IMR-90 (cell line): ENCODE measurements at regions not wholly inside any gene's neighbourhood (a gene's known extent, or its start where the extent isn't known, plus 50 kb on each side); places are given as distances from the start of the nearest gene placed in this dataset.

Experiments used
- ATAC-seq: fragments of 200-7000 bp; cut with Tn5 transposase; 2 replicates; pipeline ENCODE4 v1.9.1; 2020; ENCODE audit warnings: low read depth, mild to moderate bottlenecking, moderate library complexity
- BruUV-seq: library from RNA; stranded (reverse); fragments of 400-500 nt; replicated peaks from 2 replicates; lab custom pipeline; 2021; lab: Mats Ljungman, UMichigan
- CTCF ChIA-PET: fragments of 300-600 bp; formaldehyde crosslinking; extraction: SDS; loops from one replicate; lab custom pipeline; 2021; ENCODE audit warnings: antibody characterized with exemption; lab: Yijun Ruan, JAX
- POLR2A ChIA-PET: fragments of 300-600 bp; sonication (Branson Sonifier 250); formaldehyde crosslinking; loops from one replicate; lab custom pipeline; 2022; ENCODE audit warnings: antibody characterized with exemption; ENCODE audit not compliant: unreplicated experiment; lab: Charles Lee
- DNase-seq: peaks from one replicate; pipeline ENCODE4 v3.0.0; 2013
- H2AFZ ChIP-seq: replicated peaks from 2 replicates; pipeline ENCODE3; 2013; ENCODE audit warnings: low read length, mild to moderate bottlenecking; ENCODE audit not compliant: poor library complexity
- H2AK5ac ChIP-seq: 2 replicates; pipeline ENCODE4 v1.6.1; 2013; ENCODE audit warnings: low read depth, low read length, inconsistent platforms
- H2AK9ac ChIP-seq: replicated peaks from 2 replicates; pipeline ENCODE3; 2013; ENCODE audit warnings: mild to moderate bottlenecking, low read depth, low read length, moderate library complexity; ENCODE audit not compliant: poor library complexity
- H2BK120ac ChIP-seq: 2 replicates; pipeline ENCODE4 v1.6.1; 2013; ENCODE audit warnings: low read depth, low read length, inconsistent platforms
- H2BK15ac ChIP-seq: 3 replicates; pipeline ENCODE4 v1.6.1; 2013; ENCODE audit warnings: low read depth, low read length, inconsistent platforms
- H2BK20ac ChIP-seq: 2 replicates; pipeline ENCODE4 v1.6.1; 2013; ENCODE audit warnings: low read depth, mild to moderate bottlenecking, inconsistent platforms, low read length, moderate library complexity
- H2BK5ac ChIP-seq: 2 replicates; pipeline ENCODE4 v1.6.1; 2013; ENCODE audit warnings: mild to moderate bottlenecking, low read depth, low read length, inconsistent platforms; ENCODE audit not compliant: poor library complexity, severe bottlenecking
- H3K14ac ChIP-seq: replicated peaks from 2 replicates; pipeline ENCODE4 v1.6.1; 2013; ENCODE audit warnings: low read depth, low read length, inconsistent platforms
- H3K18ac ChIP-seq: 2 replicates; pipeline ENCODE4 v1.6.1; 2013; ENCODE audit warnings: low read depth, low read length, control low read depth
- H3K23ac ChIP-seq: 2 replicates; pipeline ENCODE4 v1.6.1; 2013; ENCODE audit warnings: low read depth, low read length, inconsistent platforms
- H3K27ac ChIP-seq: 2 replicates; pipeline ENCODE4 v1.5.1; 2013; ENCODE audit warnings: mild to moderate bottlenecking, control low read depth, low read length; ENCODE audit not compliant: insufficient read depth
- H3K27me3 ChIP-seq: 2 replicates; pipeline ENCODE4 v1.6.1; 2013; ENCODE audit warnings: low read length; ENCODE audit not compliant: control insufficient read depth, insufficient read depth
- H3K36me3 ChIP-seq: 2 replicates; pipeline ENCODE4 v1.6.1; 2013; ENCODE audit warnings: low read length, mixed read lengths; ENCODE audit not compliant: control insufficient read depth, insufficient read depth
- H3K4ac ChIP-seq: 2 replicates; pipeline ENCODE4 v1.6.1; 2013; ENCODE audit warnings: low read depth, low read length, inconsistent platforms
- H3K4me1 ChIP-seq: 2 replicates; pipeline ENCODE4 v1.6.1; 2013; ENCODE audit warnings: low read length, mixed read lengths; ENCODE audit not compliant: control insufficient read depth, insufficient read depth
- H3K4me2 ChIP-seq: 2 replicates; pipeline ENCODE4 v1.6.1; 2013; ENCODE audit warnings: low read depth, mild to moderate bottlenecking, control low read depth, low read length, moderate library complexity
- H3K4me3 ChIP-seq: 2 replicates; pipeline ENCODE4 v1.5.1; 2013; ENCODE audit warnings: low read depth, mild to moderate bottlenecking, control low read depth, low read length, moderate library complexity; ENCODE audit not compliant: insufficient read depth
- H3K56ac ChIP-seq: 2 replicates; pipeline ENCODE4 v1.6.1; 2013; ENCODE audit warnings: low read length, inconsistent platforms; ENCODE audit not compliant: insufficient read depth; ENCODE audit errors: extremely low read depth
- H3K79me1 ChIP-seq, 2 experiments: 2 replicates each; pipeline ENCODE4 v1.6.1; 2013; ENCODE audit warnings: low read length in 2 of 2, inconsistent platforms in 1 of 2, low read depth in 1 of 2
- H3K9ac ChIP-seq: 2 replicates; pipeline ENCODE4 v1.6.1; 2013; ENCODE audit warnings: low read depth, low read length, control low read depth
- H3K9me1 ChIP-seq: 2 replicates; pipeline ENCODE4 v1.6.1; 2013; ENCODE audit warnings: low read length, inconsistent platforms; ENCODE audit not compliant: insufficient read depth
- H3K9me3 ChIP-seq: 2 replicates; pipeline ENCODE4 v1.6.1; 2013; ENCODE audit warnings: low read length; ENCODE audit not compliant: control insufficient read depth, insufficient read depth
- H4K20me1 ChIP-seq: 2 replicates; pipeline ENCODE4 v1.6.1; 2013; ENCODE audit warnings: low read length, inconsistent platforms; ENCODE audit not compliant: insufficient read depth
- H4K5ac ChIP-seq: 2 replicates; pipeline ENCODE4 v1.6.1; 2013; ENCODE audit warnings: mild to moderate bottlenecking, low read depth, low read length, control low read depth
- H4K8ac ChIP-seq, 2 experiments: 2 replicates each; pipeline ENCODE4 v1.6.1; 2013; ENCODE audit warnings: low read depth in 2 of 2, low read length in 2 of 2, control low read depth in 1 of 2, inconsistent platforms in 1 of 2
- H4K91ac ChIP-seq: 2 replicates; pipeline ENCODE4 v1.6.1; 2013; ENCODE audit warnings: low read depth, low read length, inconsistent platforms; ENCODE audit not compliant: insufficient read depth
- BHLHE40 ChIP-seq: fragments of 150-350 bp; IDR thresholded peaks from 2 replicates; pipeline ENCODE4 v1.6.1; 2016; ENCODE audit warnings: mild to moderate bottlenecking, low read depth, low read length
- CEBPB ChIP-seq: IDR thresholded peaks from 2 replicates; pipeline ENCODE4 v1.6.1; 2012; ENCODE audit warnings: low read depth, low read length, improper control_type of control experiment
- CHD1 ChIP-seq: IDR thresholded peaks from 2 replicates; pipeline ENCODE4 v1.6.1; 2012; ENCODE audit warnings: low read depth, low read length, improper control_type of control experiment
- CTCF ChIP-seq: conservative IDR thresholded peaks from 2 replicates; pipeline ENCODE4 v1.5.1; 2012; ENCODE audit warnings: mild to moderate bottlenecking, low read depth, low read length, improper control_type of control experiment
- ELK1 ChIP-seq: fragments of 150-350 bp; IDR thresholded peaks from 2 replicates; pipeline ENCODE4 v1.6.1; 2016; ENCODE audit warnings: low read depth, mild to moderate bottlenecking, low read length, moderate library complexity, borderline replicate concordance
- FOS ChIP-seq: fragments of 150-350 bp; IDR thresholded peaks from 2 replicates; pipeline ENCODE4 v1.6.1; 2016; ENCODE audit warnings: low read depth, low read length
- MAFK ChIP-seq: IDR thresholded peaks from 2 replicates; pipeline ENCODE4 v1.6.1; 2012; ENCODE audit warnings: low read depth, low read length, improper control_type of control experiment
- MAZ ChIP-seq: IDR thresholded peaks from 2 replicates; pipeline ENCODE4 v1.6.1; 2012; ENCODE audit warnings: low read depth, mild to moderate bottlenecking, low read length, improper control_type of control experiment, moderate library complexity, borderline replicate concordance
- MXI1 ChIP-seq: IDR thresholded peaks from 2 replicates; pipeline ENCODE4 v1.6.1; 2012; ENCODE audit warnings: low read depth, mild to moderate bottlenecking, low read length, moderate library complexity, borderline replicate concordance
- NFE2L2 ChIP-seq: fragments of 150-350 bp; IDR thresholded peaks from 2 replicates; pipeline ENCODE4 v1.6.1; 2016; ENCODE audit warnings: low read depth, mild to moderate bottlenecking, low read length
- POLR2A ChIP-seq: IDR thresholded peaks from 2 replicates; pipeline ENCODE4 v1.6.1; 2012; ENCODE audit warnings: mild to moderate bottlenecking, low read depth, low read length
- RAD21 ChIP-seq: IDR thresholded peaks from 2 replicates; pipeline ENCODE4 v1.6.1; 2012; ENCODE audit warnings: low read length, improper control_type of control experiment
- RCOR1 ChIP-seq: IDR thresholded peaks from 2 replicates; pipeline ENCODE4 v1.6.1; 2012; ENCODE audit warnings: mild to moderate bottlenecking, low read length, improper control_type of control experiment; ENCODE audit not compliant: insufficient replicate concordance
- RFX5 ChIP-seq: IDR thresholded peaks from 2 replicates; pipeline ENCODE4 v1.8.0; 2012; ENCODE audit warnings: low read depth, mild to moderate bottlenecking, low read length, moderate library complexity
- SMC3 ChIP-seq: fragments of 150-350 bp; IDR thresholded peaks from 2 replicates; pipeline ENCODE4 v1.6.1; 2016; ENCODE audit warnings: low read depth, mild to moderate bottlenecking, antibody characterized with exemption, low read length, moderate library complexity
- WGBS, 2 experiments: methylation state at CpG; one replicate each; pipeline versions ENCODE4 v1.1.5 to v1.1.7; 2013; ENCODE audit warnings: missing lambda C conversion rate in 2 of 2; ENCODE audit not compliant: insufficient read length in 1 of 2; ENCODE audit errors: extremely low coverage in 2 of 2; 5-methylcytosine and 5-hydroxymethylcytosine counted together
- dilution Hi-C: fragments of 300-500 bp; cut with HindIII; formaldehyde crosslinking; loops from one replicate; pipeline ENCODE4 v1.14.3; 2018; ENCODE audit warnings: low sequenced_read_pairs; ENCODE audit not compliant: unreplicated experiment
- in situ Hi-C: fragments of 300-500 bp; cut with MboI; formaldehyde crosslinking; loops from 3 replicates; pipeline ENCODE4 v1.14.3; 2019; ENCODE audit warnings: low sequenced_read_pairs, inconsistent platforms, mixed read lengths
- intact Hi-C: fragments of 100-400 bp; cut with micrococcal nuclease; formaldehyde crosslinking; loops from 2 replicates; pipeline ENCODE4 v1.10.0; 2022
- TF ChIP-seq, protein P1 (sequence below): fragments of 150-350 bp; IDR thresholded peaks from 2 replicates; pipeline ENCODE4 v1.6.1; 2017; ENCODE audit warnings: mild to moderate bottlenecking, antibody characterized with exemption, low read length, low read depth

DNA sequence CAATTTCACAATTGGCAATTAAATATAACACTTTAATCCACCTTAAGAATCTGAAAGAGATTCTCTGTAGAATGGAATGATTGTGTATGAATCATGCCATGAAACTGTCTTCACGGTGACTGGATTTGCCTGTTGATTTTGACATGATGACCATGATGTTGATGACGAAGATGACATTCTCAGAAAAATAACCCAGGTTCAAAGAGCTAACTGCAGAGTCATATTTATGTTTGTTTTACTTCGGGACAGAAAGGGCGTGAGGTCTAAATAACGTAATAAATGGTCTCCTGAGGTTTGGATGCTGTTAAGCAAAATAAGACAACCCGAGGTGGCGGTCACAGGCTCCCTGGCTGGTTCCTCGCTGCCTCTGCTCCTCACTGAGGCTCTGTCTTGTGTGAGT is 532.0 kb downstream of the TMEM121 start:
- intact Hi-C loops: no loop called here

More for the DNA sequence above, 532.0 kb downstream of the TMEM121 start:
- Histone ChIP-seq H3K79me1 (no peaks in the 10 kb centered on the region), H2AK9ac (no peak overlapping the region), H2BK20ac (no peak overlapping the region), H4K20me1 (no peaks in the 10 kb centered on the region), H3K4ac (no peak overlapping the region), H3K36me3 (no peaks in the 10 kb centered on the region), H3K4me1 (no peaks in the 10 kb centered on the region), H2BK120ac (no peak overlapping the region), H3K27ac (no peak overlapping the region), H3K9me3 (peaks cover 15% of the 10 kb centered on the region), H3K14ac (no peak overlapping the region), H3K23ac (no peak overlapping the region), H2BK15ac (no peak overlapping the region), H4K91ac (no peak overlapping the region), H4K5ac (no peak overlapping the region), H2AK5ac (no peak overlapping the region), H3K4me3 (no peak overlapping the region), H3K4me2 (no peak overlapping the region), H3K56ac (no peak overlapping the region), H3K9ac (no peak overlapping the region), H2BK5ac (no peak overlapping the region), H2AFZ (no peak overlapping the region), H4K8ac (no peak overlapping the region), H3K9me1 (no peaks in the 10 kb centered on the region), H3K27me3 (no peaks in the 10 kb centered on the region), H3K18ac (no peak overlapping the region)
- POLR2A ChIA-PET: no interaction called here
- DNase-seq: no peak
- 33% methylated on average over 1 of the region's 8 CpGs; no CpG with 5 or more reads in 1 of the 2 experiments for WGBS, 2 experiments
- CTCF ChIA-PET: no interaction called here
- no TSS peak for BruUV-seq
- no peak for TF ChIP-seq POLR2A
- TF ChIP-seq BHLHE40: no peak
- TF ChIP-seq, protein P1, sequence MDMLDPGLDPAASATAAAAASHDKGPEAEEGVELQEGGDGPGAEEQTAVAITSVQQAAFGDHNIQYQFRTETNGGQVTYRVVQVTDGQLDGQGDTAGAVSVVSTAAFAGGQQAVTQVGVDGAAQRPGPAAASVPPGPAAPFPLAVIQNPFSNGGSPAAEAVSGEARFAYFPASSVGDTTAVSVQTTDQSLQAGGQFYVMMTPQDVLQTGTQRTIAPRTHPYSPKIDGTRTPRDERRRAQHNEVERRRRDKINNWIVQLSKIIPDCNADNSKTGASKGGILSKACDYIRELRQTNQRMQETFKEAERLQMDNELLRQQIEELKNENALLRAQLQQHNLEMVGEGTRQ: no peak
- TF ChIP-seq CHD1: no peak
- no peak for TF ChIP-seq RFX5
- TF ChIP-seq NFE2L2: no peak
- TF ChIP-seq MAFK: no peak
- no peak for TF ChIP-seq SMC3
- TF ChIP-seq MAZ: no peak
- no peak for TF ChIP-seq CTCF
- TF ChIP-seq CEBPB: no peak
- no peak for TF ChIP-seq MXI1
- no peak for TF ChIP-seq RAD21
- no peak for TF ChIP-seq RCOR1
- TF ChIP-seq ELK1: no peak
- no peak for TF ChIP-seq FOS
- dilution Hi-C loops: no loop called here
- no peak for ATAC-seq
- in situ Hi-C loops: no loop called here
